ENCODE measurements at regions not wholly inside any gene's neighbourhood (a gene's known extent, or its start where the extent isn't known, plus 50 kb on each side); places are given as distances from the start of the nearest gene placed in this dataset.

DNA sequence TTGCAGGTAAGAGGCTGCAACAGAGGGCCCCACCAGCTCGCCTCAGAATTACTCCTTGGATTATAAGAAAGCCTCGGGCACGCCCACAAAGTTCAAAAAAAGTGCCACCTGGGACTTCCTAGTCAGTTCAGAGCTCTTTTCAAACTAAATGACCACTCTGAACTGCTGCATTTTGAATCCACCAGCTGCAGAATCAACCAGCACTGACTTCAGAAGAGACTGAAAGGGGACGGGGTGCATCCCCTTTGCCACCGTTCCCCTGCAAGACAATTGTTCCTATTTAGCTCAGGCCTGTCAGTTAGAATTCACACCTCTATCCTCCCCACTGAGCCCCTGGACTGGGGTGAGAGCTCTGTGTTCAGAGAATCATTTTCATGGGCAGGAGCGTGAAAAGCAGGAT is 181.4 kb upstream of the GADL1 start:
- Histone ChIP-seq H4K20me1 (ENCODE audit: low read depth) (no peaks in the 10 kb centered on the region), H3K9me3 (ENCODE audit: low read depth) (no peaks in the 10 kb centered on the region), H3K27me3 (no peaks in the 10 kb centered on the region), H2AFZ (replicated peaks) (no peak overlapping the region), H3K4me3 (no peak overlapping the region), H3K4me2 (no peak overlapping the region), H3K79me2 (ENCODE audit: low read depth) (no peaks in the 10 kb centered on the region), H3K4me1 (peaks cover 13% of the 10 kb centered on the region), H3F3A (ENCODE audit: low read depth) (peaks cover 3% of the 10 kb centered on the region), H3K9ac (no peak overlapping the region), H3K27ac (no peak overlapping the region), H3K36me3 (no peaks in the 10 kb centered on the region)
- H3K36me3 Mint-ChIP-seq, result no peaks in the 10 kb centered on the region
- TF ChIP-seq, protein P1, sequence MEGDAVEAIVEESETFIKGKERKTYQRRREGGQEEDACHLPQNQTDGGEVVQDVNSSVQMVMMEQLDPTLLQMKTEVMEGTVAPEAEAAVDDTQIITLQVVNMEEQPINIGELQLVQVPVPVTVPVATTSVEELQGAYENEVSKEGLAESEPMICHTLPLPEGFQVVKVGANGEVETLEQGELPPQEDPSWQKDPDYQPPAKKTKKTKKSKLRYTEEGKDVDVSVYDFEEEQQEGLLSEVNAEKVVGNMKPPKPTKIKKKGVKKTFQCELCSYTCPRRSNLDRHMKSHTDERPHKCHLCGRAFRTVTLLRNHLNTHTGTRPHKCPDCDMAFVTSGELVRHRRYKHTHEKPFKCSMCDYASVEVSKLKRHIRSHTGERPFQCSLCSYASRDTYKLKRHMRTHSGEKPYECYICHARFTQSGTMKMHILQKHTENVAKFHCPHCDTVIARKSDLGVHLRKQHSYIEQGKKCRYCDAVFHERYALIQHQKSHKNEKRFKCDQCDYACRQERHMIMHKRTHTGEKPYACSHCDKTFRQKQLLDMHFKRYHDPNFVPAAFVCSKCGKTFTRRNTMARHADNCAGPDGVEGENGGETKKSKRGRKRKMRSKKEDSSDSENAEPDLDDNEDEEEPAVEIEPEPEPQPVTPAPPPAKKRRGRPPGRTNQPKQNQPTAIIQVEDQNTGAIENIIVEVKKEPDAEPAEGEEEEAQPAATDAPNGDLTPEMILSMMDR (IDR thresholded peaks at IDR 0.05), result no peak
- TF ChIP-seq EZH2phosphoT487 (IDR thresholded peaks at IDR 0.05) (no peak), EZH2 (IDR thresholded peaks at IDR 0.05) (no peak)
- no peak overlapping the region for H3K4me3 Mint-ChIP-seq
- DNase-seq (ENCODE audit: low spot score), result peak; percentile 11
- H3K4me1 Mint-ChIP-seq, result peaks cover 22% of the 10 kb centered on the region
- H3K27ac Mint-ChIP-seq, result no peak overlapping the region
- no peaks in the 10 kb centered on the region for H3K27me3 Mint-ChIP-seq (ENCODE audit: insufficient read depth, low read depth)
- peaks cover 8% of the 10 kb centered on the region for H3K9me3 Mint-ChIP-seq

DNA sequence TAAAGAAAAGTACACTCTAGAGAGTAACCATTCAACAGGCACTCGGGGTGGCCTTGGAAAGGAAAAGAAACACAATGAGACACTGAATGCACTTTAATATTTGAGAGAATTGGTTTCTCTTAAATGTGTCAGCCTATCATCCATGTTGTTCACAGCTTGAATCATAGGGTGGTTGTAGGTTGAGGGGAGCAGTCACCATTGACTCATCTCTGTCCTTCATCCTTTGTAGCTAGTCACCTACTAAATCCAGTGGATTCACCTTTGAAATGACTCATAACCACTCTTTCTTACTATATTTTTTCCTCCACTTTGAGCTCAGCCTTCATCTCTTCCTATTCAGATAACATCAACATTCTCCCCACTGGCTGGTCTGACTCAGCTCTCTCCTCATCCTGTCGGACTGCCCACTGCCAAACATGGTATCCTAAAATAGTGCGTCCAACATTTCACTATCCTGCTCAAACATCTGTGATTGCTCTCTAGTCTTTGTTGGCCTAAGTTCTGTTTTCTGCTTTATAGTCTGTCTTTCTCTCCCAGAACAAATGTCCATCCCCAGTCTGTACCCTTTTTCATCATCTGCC is 182.7 kb upstream of the GADL1 start:
- Histone ChIP-seq H3K27ac (no peak overlapping the region), H3K27me3 (no peaks in the 10 kb centered on the region), H3F3A (ENCODE audit: low read depth) (peaks cover 3% of the 10 kb centered on the region), H3K9ac (no peak overlapping the region), H3K79me2 (ENCODE audit: low read depth) (no peaks in the 10 kb centered on the region), H3K4me3 (no peak overlapping the region), H3K9me3 (ENCODE audit: low read depth) (no peaks in the 10 kb centered on the region), H2AFZ (replicated peaks) (no peak overlapping the region), H3K4me1 (peaks cover 13% of the 10 kb centered on the region), H3K36me3 (no peaks in the 10 kb centered on the region), H4K20me1 (ENCODE audit: low read depth) (no peaks in the 10 kb centered on the region), H3K4me2 (no peak overlapping the region)
- Mint-ChIP-seq H3K27me3 (ENCODE audit: insufficient read depth, low read depth) (no peaks in the 10 kb centered on the region), H3K27ac (no peak overlapping the region), H3K9me3 (peaks cover 7% of the 10 kb centered on the region), H3K4me1 (peaks cover 22% of the 10 kb centered on the region), H3K36me3 (no peaks in the 10 kb centered on the region), H3K4me3 (no peak overlapping the region)
- no peak for TF ChIP-seq EZH2phosphoT487 (IDR thresholded peaks at IDR 0.05)
- no peak for TF ChIP-seq EZH2 (IDR thresholded peaks at IDR 0.05)
- no peak for DNase-seq (ENCODE audit: low spot score)

GRCh38 chr3:31077826-31078225 is 183.4 kb upstream of the GADL1 start:
- H2AFZ ChIP-seq (replicated peaks), result no peak overlapping the region
- peaks cover 13% of the 10 kb centered on the region for H3K4me1 ChIP-seq
- H3K36me3 ChIP-seq, result no peaks in the 10 kb centered on the region
- no peak overlapping the region for H3K27ac Mint-ChIP-seq
- no peak overlapping the region for H3K4me2 ChIP-seq
- no peaks in the 10 kb centered on the region for H3K79me2 ChIP-seq (ENCODE audit: low read depth)
- no peaks in the 10 kb centered on the region for H3K9me3 ChIP-seq (ENCODE audit: low read depth)
- H3K27ac ChIP-seq, result no peak overlapping the region
- no peak for DNase-seq (ENCODE audit: low spot score)
- H4K20me1 ChIP-seq (ENCODE audit: low read depth), result no peaks in the 10 kb centered on the region
- H3K27me3 Mint-ChIP-seq (ENCODE audit: insufficient read depth, low read depth), result no peaks in the 10 kb centered on the region
- H3K27me3 ChIP-seq, result no peaks in the 10 kb centered on the region
- peaks cover 22% of the 10 kb centered on the region for H3K4me1 Mint-ChIP-seq
- H3K9me3 Mint-ChIP-seq, result peaks cover 2% of the 10 kb centered on the region
- peaks cover 3% of the 10 kb centered on the region for H3F3A ChIP-seq (ENCODE audit: low read depth)
- H3K4me3 Mint-ChIP-seq, result no peak overlapping the region
- H3K36me3 Mint-ChIP-seq, result no peaks in the 10 kb centered on the region
- no peak overlapping the region for H3K9ac ChIP-seq
- no peak overlapping the region for H3K4me3 ChIP-seq
- TF ChIP-seq EZH2 (IDR thresholded peaks at IDR 0.05) (no peak), EZH2phosphoT487 (IDR thresholded peaks at IDR 0.05) (no peak)
- TF ChIP-seq, protein P1 (IDR thresholded peaks at IDR 0.05), result no peak

DNA sequence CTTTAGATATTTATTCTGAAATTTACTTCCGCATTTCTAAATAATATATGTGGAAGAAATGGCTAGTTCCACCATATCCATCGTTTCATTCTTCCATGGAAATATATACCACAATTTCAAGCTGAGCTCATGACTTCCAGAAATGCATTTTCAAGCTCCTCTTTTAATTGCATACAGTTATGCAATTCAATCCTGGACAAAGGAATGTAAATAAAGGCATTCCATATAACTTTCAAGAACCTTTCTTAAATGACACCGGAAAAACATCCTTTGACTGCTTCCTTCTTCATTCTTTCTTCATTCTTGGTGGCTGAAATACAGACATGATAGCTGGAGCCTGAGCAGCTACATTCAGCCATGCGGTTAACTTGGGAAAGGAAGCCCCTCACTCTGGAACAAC is 185.2 kb upstream of the GADL1 start:
- H3F3A ChIP-seq (ENCODE audit: low read depth), result peaks cover 3% of the 10 kb centered on the region

More for the DNA sequence above, 185.2 kb upstream of the GADL1 start:
- Histone ChIP-seq H3K36me3 (no peaks in the 10 kb centered on the region), H3K9me3 (ENCODE audit: low read depth) (no peaks in the 10 kb centered on the region), H3K4me3 (no peak overlapping the region), H3K27ac (no peak overlapping the region), H4K20me1 (ENCODE audit: low read depth) (no peaks in the 10 kb centered on the region), H3K9ac (no peak overlapping the region), H2AFZ (replicated peaks) (no peak overlapping the region), H3K27me3 (no peaks in the 10 kb centered on the region), H3K79me2 (ENCODE audit: low read depth) (no peaks in the 10 kb centered on the region), H3K4me1 (peaks cover 14% of the 10 kb centered on the region), H3K4me2 (no peak overlapping the region)
- H3K27ac Mint-ChIP-seq, result no peak overlapping the region
- H3K4me3 Mint-ChIP-seq, result no peak overlapping the region
- DNase-seq (ENCODE audit: low spot score), result no peak
- no peaks in the 10 kb centered on the region for H3K9me3 Mint-ChIP-seq
- TF ChIP-seq EZH2 (IDR thresholded peaks at IDR 0.05) (no peak), EZH2phosphoT487 (IDR thresholded peaks at IDR 0.05) (no peak)
- TF ChIP-seq, protein P1 (IDR thresholded peaks at IDR 0.05), result no peak
- H3K27me3 Mint-ChIP-seq (ENCODE audit: insufficient read depth, low read depth), result no peaks in the 10 kb centered on the region
- H3K4me1 Mint-ChIP-seq, result peaks cover 20% of the 10 kb centered on the region
- H3K36me3 Mint-ChIP-seq, result no peaks in the 10 kb centered on the region

Data from neural progenitor cell (in vitro differentiated cells).